ENCODE measurements at regions not wholly inside any gene's neighbourhood (a gene's known extent, or its start where the extent isn't known, plus 50 kb on each side); places are given as distances from the start of the nearest gene placed in this dataset.

- Mint-ChIP-seq H3K9me3 (peaks cover 0 to 11% (median 0%) of the 10 kb centered on the region in 11 donors), H3K4me3 (no peak overlapping the region), H3K36me3 (peaks cover 0 to 10% (median 0%) of the 10 kb centered on the region in 5 donors), H3K27ac (no peak overlapping the region), H3K27me3 (peaks cover 0 to 17% (median 0%) of the 10 kb centered on the region in 5 donors), H3K4me1 (peaks cover 0 to 3% (median 0%) of the 10 kb centered on the region in 7 donors)
- ATAC-seq (no peak), DNase-seq (no peak)
- Histone ChIP-seq H3K4me1 (ENCODE audit: control insufficient read depth in 2 of 2, insufficient read depth in 2 of 2, low read length in 2 of 2) (no peaks in the 10 kb centered on the region), H3K36me3 (ENCODE audit: control insufficient read depth in 2 of 3, insufficient read depth in 3 of 3, low read length in 3 of 3) (no peaks in the 10 kb centered on the region), H3K9me3 (ENCODE audit: control insufficient read depth in 2 of 3, low read length in 3 of 3) (no peaks in the 10 kb centered on the region), H3K27me3 (ENCODE audit: control insufficient read depth in 2 of 2, insufficient read depth in 2 of 2, low read length in 2 of 2) (no peaks in the 10 kb centered on the region), H3K4me3 (ENCODE audit: low read length) (no peak overlapping the region), H3K27ac (ENCODE audit: low read depth, low read length) (no peak overlapping the region)
- ChIA-PET POLR2A (no interaction called here), CTCF (no interaction called here)
- intact Hi-C loops (cut with micrococcal nuclease): no loop called here
Measured at GRCh38 chr2:157971702-157972101, 95.6 kb upstream of the ACVR1 start.

GRCh38 chr2:157967856-157968255 is 91.7 kb upstream of the ACVR1 start:
- no peaks in the 10 kb centered on the region for H3K27me3 ChIP-seq (ENCODE audit: control insufficient read depth in 2 of 2, insufficient read depth in 2 of 2, low read length in 2 of 2)
- Mint-ChIP-seq H3K9me3 (peaks cover 0 to 7% (median 0%) of the 10 kb centered on the region in 11 donors), H3K4me3 (no peak overlapping the region), H3K36me3 (peaks cover 0 to 3% (median 0%) of the 10 kb centered on the region in 5 donors), H3K4me1 (peaks cover 0 to 3% (median 0%) of the 10 kb centered on the region in 7 donors), H3K27me3 (peaks cover 0 to 23% (median 0%) of the 10 kb centered on the region in 5 donors), H3K27ac (no peak overlapping the region)
- ChIA-PET POLR2A (no interaction called here), CTCF (no interaction called here)
- no peak for ATAC-seq
- intact Hi-C loops (cut with micrococcal nuclease): no loop called here
- H3K27ac ChIP-seq (ENCODE audit: low read depth, low read length): no peak overlapping the region
- no peaks in the 10 kb centered on the region for H3K36me3 ChIP-seq (ENCODE audit: control insufficient read depth in 2 of 3, insufficient read depth in 3 of 3, low read length in 3 of 3)
- H3K9me3 ChIP-seq (ENCODE audit: control insufficient read depth in 2 of 3, low read length in 3 of 3): no peaks in the 10 kb centered on the region
- DNase-seq: no peak
- no peaks in the 10 kb centered on the region for H3K4me1 ChIP-seq (ENCODE audit: control insufficient read depth in 2 of 2, insufficient read depth in 2 of 2, low read length in 2 of 2)
- no peak overlapping the region for H3K4me3 ChIP-seq (ENCODE audit: low read length)

GRCh38 chr2:157959249-157959648 is 83.1 kb upstream of the ACVR1 start:
- H3K9me3 Mint-ChIP-seq: peaks cover 6 to 49% (median 28%) of the 10 kb centered on the region in 11 donors
- CTCF ChIA-PET: no interaction called here
- intact Hi-C loops (cut with micrococcal nuclease): no loop called here
- H3K36me3 Mint-ChIP-seq: peaks cover 0 to 11% (median 0%) of the 10 kb centered on the region in 5 donors
- Histone ChIP-seq H3K27me3 (ENCODE audit: control insufficient read depth in 2 of 2, insufficient read depth in 2 of 2, low read length in 2 of 2) (no peaks in the 10 kb centered on the region), H3K4me3 (ENCODE audit: low read length) (no peak overlapping the region), H3K36me3 (ENCODE audit: control insufficient read depth in 2 of 3, insufficient read depth in 3 of 3, low read length in 3 of 3) (no peaks in the 10 kb centered on the region), H3K4me1 (ENCODE audit: control insufficient read depth in 2 of 2, insufficient read depth in 2 of 2, low read length in 2 of 2) (no peaks in the 10 kb centered on the region), H3K27ac (ENCODE audit: low read depth, low read length) (no peak overlapping the region), H3K9me3 (ENCODE audit: control insufficient read depth in 2 of 3, low read length in 3 of 3) (peaks cover 0 to 10% (median 0%) of the 10 kb centered on the region in 3 experiments)
- H3K4me1 Mint-ChIP-seq: no peaks in the 10 kb centered on the region
- no peak overlapping the region for H3K27ac Mint-ChIP-seq
- H3K27me3 Mint-ChIP-seq: peaks cover 0 to 5% (median 0%) of the 10 kb centered on the region in 5 donors
- POLR2A ChIA-PET: no interaction called here
- ATAC-seq: no peak
- no peak overlapping the region for H3K4me3 Mint-ChIP-seq
- DNase-seq: no peak

GRCh38 chr2:157957596-157957995 is 81.5 kb upstream of the ACVR1 start:
- no peaks in the 10 kb centered on the region for H3K4me1 ChIP-seq (ENCODE audit: control insufficient read depth in 2 of 2, insufficient read depth in 2 of 2, low read length in 2 of 2)
- no peak for DNase-seq
- ATAC-seq: no peak
- no peaks in the 10 kb centered on the region for H3K27me3 ChIP-seq (ENCODE audit: control insufficient read depth in 2 of 2, insufficient read depth in 2 of 2, low read length in 2 of 2)
- no peaks in the 10 kb centered on the region for H3K36me3 ChIP-seq (ENCODE audit: control insufficient read depth in 2 of 3, insufficient read depth in 3 of 3, low read length in 3 of 3)
- peaks cover 6 to 49% (median 28%) of the 10 kb centered on the region in 11 donors for H3K9me3 Mint-ChIP-seq
- H3K27me3 Mint-ChIP-seq: peaks cover 0 to under 1% (median 0%) of the 10 kb centered on the region in 5 donors
- ChIA-PET CTCF (no interaction called here), POLR2A (no interaction called here)
- H3K4me3 Mint-ChIP-seq: no peak overlapping the region
- peaks cover 0 to 11% (median 0%) of the 10 kb centered on the region in 5 donors for H3K36me3 Mint-ChIP-seq
- intact Hi-C loops (cut with micrococcal nuclease): no loop called here
- H3K4me1 Mint-ChIP-seq: no peaks in the 10 kb centered on the region
- no peak overlapping the region for H3K27ac ChIP-seq (ENCODE audit: low read depth, low read length)
- peaks cover 0 to 10% (median 0%) of the 10 kb centered on the region in 3 experiments for H3K9me3 ChIP-seq (ENCODE audit: control insufficient read depth in 2 of 3, low read length in 3 of 3)
- H3K4me3 ChIP-seq (ENCODE audit: low read length): no peak overlapping the region
- no peak overlapping the region for H3K27ac Mint-ChIP-seq

- ChIA-PET CTCF (no interaction called here), POLR2A (no interaction called here)
- Histone ChIP-seq H3K9me3 (ENCODE audit: control insufficient read depth in 2 of 3, low read length in 3 of 3) (no peaks in the 10 kb centered on the region), H3K4me3 (ENCODE audit: low read length) (no peak overlapping the region), H3K27me3 (ENCODE audit: control insufficient read depth in 2 of 2, insufficient read depth in 2 of 2, low read length in 2 of 2) (no peaks in the 10 kb centered on the region), H3K4me1 (ENCODE audit: control insufficient read depth in 2 of 2, insufficient read depth in 2 of 2, low read length in 2 of 2) (no peaks in the 10 kb centered on the region), H3K36me3 (ENCODE audit: control insufficient read depth in 2 of 3, insufficient read depth in 3 of 3, low read length in 3 of 3) (no peaks in the 10 kb centered on the region), H3K27ac (ENCODE audit: low read depth, low read length) (no peak overlapping the region)
- H3K4me1 Mint-ChIP-seq: peaks cover 0 to 5% (median 0%) of the 10 kb centered on the region in 7 donors
- no peak for ATAC-seq
- no peaks in the 10 kb centered on the region for H3K27me3 Mint-ChIP-seq
- intact Hi-C loops (cut with micrococcal nuclease): no loop called here
- no peak for DNase-seq
- no peak overlapping the region for H3K4me3 Mint-ChIP-seq
- peaks cover 0 to 4% (median 0%) of the 10 kb centered on the region in 5 donors for H3K36me3 Mint-ChIP-seq
- peaks cover 2 to 22% (median 12%) of the 10 kb centered on the region in 11 donors for H3K9me3 Mint-ChIP-seq
- H3K27ac Mint-ChIP-seq: no peak overlapping the region
Measured at GRCh38 chr2:157952558-157952957, 76.4 kb upstream of the ACVR1 start.

- Mint-ChIP-seq H3K9me3 (peaks cover 0 to 3% (median 0%) of the 10 kb centered on the region in 11 donors), H3K4me3 (no peak overlapping the region), H3K27me3 (peaks cover 0 to 3% (median 0%) of the 10 kb centered on the region in 5 donors), H3K4me1 (peaks cover 0 to 5% (median 0%) of the 10 kb centered on the region in 7 donors), H3K27ac (no peak overlapping the region), H3K36me3 (no peaks in the 10 kb centered on the region)
- ChIA-PET POLR2A (interaction anchor here (0.8 kb wide), 1 partner anchor 16 kb away, joined by 3 read pairs; no protein-coding TSS in a partner anchor), CTCF (interaction anchor here (0.7 kb wide), 1 partner anchor 21 kb away, joined by 3 read pairs; no protein-coding TSS in a partner anchor)
- intact Hi-C loops (cut with micrococcal nuclease): no loop called here
- H3K27me3 ChIP-seq (ENCODE audit: control insufficient read depth in 2 of 2, insufficient read depth in 2 of 2, low read length in 2 of 2): no peaks in the 10 kb centered on the region
- H3K27ac ChIP-seq (ENCODE audit: low read depth, low read length): no peak overlapping the region
- H3K36me3 ChIP-seq (ENCODE audit: control insufficient read depth in 2 of 3, insufficient read depth in 3 of 3, low read length in 3 of 3): no peaks in the 10 kb centered on the region
- ATAC-seq (no peak), DNase-seq (no peak)
- no peaks in the 10 kb centered on the region for H3K9me3 ChIP-seq (ENCODE audit: control insufficient read depth in 2 of 3, low read length in 3 of 3)
- no peak overlapping the region for H3K4me3 ChIP-seq (ENCODE audit: low read length)
- H3K4me1 ChIP-seq (ENCODE audit: control insufficient read depth in 2 of 2, insufficient read depth in 2 of 2, low read length in 2 of 2): no peaks in the 10 kb centered on the region
Measured at GRCh38 chr2:157948856-157949255, 72.7 kb upstream of the ACVR1 start.

GRCh38 chr2:157946919-157947557 is 70.9 kb upstream of the ACVR1 start:
- ChIA-PET CTCF (interaction anchor here (0.8 kb wide), 1 partner anchor 65 kb away, joined by 3 read pairs; no protein-coding TSS in a partner anchor), POLR2A (no interaction called here)
- DNase-seq: no peak
- H3K27me3 Mint-ChIP-seq: peaks cover 0 to 3% (median 0%) of the 10 kb centered on the region in 5 donors
- no peak overlapping the region for H3K4me3 Mint-ChIP-seq
- peaks cover 0 to 3% (median 0%) of the 10 kb centered on the region in 11 donors for H3K9me3 Mint-ChIP-seq
- Histone ChIP-seq H3K4me3 (ENCODE audit: low read length) (no peak overlapping the region), H3K9me3 (ENCODE audit: control insufficient read depth in 2 of 3, low read length in 3 of 3) (no peaks in the 10 kb centered on the region), H3K27me3 (ENCODE audit: control insufficient read depth in 2 of 2, insufficient read depth in 2 of 2, low read length in 2 of 2) (no peaks in the 10 kb centered on the region), H3K4me1 (ENCODE audit: control insufficient read depth in 2 of 2, insufficient read depth in 2 of 2, low read length in 2 of 2) (no peaks in the 10 kb centered on the region), H3K27ac (ENCODE audit: low read depth, low read length) (no peak overlapping the region), H3K36me3 (ENCODE audit: control insufficient read depth in 2 of 3, insufficient read depth in 3 of 3, low read length in 3 of 3) (no peaks in the 10 kb centered on the region)
- no peak for ATAC-seq
- H3K36me3 Mint-ChIP-seq: no peaks in the 10 kb centered on the region
- H3K4me1 Mint-ChIP-seq: peaks cover 0 to 5% (median 0%) of the 10 kb centered on the region in 7 donors
- intact Hi-C loops (cut with micrococcal nuclease): no loop called here
- H3K27ac Mint-ChIP-seq: no peak overlapping the region

All from naive thymus-derived CD4-positive, alpha-beta T cell (primary cell).